Lower leg skin (tissue), 4 donors: ENCODE measurements at regions not wholly inside any gene's neighbourhood (a gene's known extent, or its start where the extent isn't known, plus 50 kb on each side); places are given as distances from the start of the nearest gene placed in this dataset.

Source experiments
- DNase-seq, 2 donors: peaks; one replicate each; pipeline ENCODE4 v3.0.0-alpha.2; 2019; ENCODE audit warnings: low spot score in 2 of 2
- H3K4me3 ChIP-seq: fragments of 200-600 bp; sonication (generic); 2 replicates; pipeline ENCODE4 v1.5.1; 2017; ENCODE audit warnings: mild to moderate bottlenecking, low read depth; ENCODE audit not compliant: poor library complexity, severe bottlenecking
- POLR2A ChIP-seq, 2 donors: fragments of 450-650 bp; IDR thresholded peaks; one replicate each; pipeline ENCODE4 v1.6.1; 2016 to 2017; ENCODE audit warnings: antibody characterized with exemption in 2 of 2, mild to moderate bottlenecking in 1 of 2, moderate library complexity in 1 of 2
- WGBS, 2 donors: methylation state at CpG; one replicate each; pipeline ENCODE4 v1.1.5; 2018; 5-methylcytosine and 5-hydroxymethylcytosine counted together
- intact Hi-C: fragments of 100-400 bp; cut with DNase I; formaldehyde crosslinking; loops from one replicate; pipeline ENCODE4 v1.15.0; 2023; ENCODE audit warnings: low total_unique reads
- TF ChIP-seq, protein P1 (sequence below), 3 donors: fragments of 450-650 bp; IDR thresholded peaks; one replicate each; pipeline ENCODE4 v1.5.1; 2016; ENCODE audit warnings: antibody characterized with exemption in 3 of 3, mild to moderate bottlenecking in 3 of 3, moderate library complexity in 2 of 3

DNA sequence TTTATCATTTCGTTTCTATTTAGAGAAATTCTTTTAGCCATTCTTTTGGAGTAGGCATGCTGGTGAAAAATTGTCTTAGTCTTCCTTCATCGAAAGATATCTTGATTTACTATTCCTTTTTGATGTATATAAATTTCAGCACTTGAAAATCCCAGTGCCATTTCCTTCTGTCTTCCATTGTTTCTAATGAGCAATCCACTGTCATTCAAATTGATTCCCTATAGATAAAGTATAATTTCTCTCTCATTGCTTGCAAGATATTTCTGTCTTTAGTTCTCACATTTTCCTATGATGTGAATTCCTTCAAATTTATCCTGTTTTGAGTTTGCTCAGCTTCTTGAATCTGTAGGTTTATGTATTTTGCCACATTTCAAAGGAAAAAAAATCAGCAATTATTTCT lies 251.1 kb upstream of the CHD6 start:
- no peak overlapping the region for H3K4me3 ChIP-seq
- intact Hi-C loops, result no loop called here
- TF ChIP-seq POLR2A (IDR thresholded peaks at IDR 0.05), result no peak
- TF ChIP-seq, protein P1, sequence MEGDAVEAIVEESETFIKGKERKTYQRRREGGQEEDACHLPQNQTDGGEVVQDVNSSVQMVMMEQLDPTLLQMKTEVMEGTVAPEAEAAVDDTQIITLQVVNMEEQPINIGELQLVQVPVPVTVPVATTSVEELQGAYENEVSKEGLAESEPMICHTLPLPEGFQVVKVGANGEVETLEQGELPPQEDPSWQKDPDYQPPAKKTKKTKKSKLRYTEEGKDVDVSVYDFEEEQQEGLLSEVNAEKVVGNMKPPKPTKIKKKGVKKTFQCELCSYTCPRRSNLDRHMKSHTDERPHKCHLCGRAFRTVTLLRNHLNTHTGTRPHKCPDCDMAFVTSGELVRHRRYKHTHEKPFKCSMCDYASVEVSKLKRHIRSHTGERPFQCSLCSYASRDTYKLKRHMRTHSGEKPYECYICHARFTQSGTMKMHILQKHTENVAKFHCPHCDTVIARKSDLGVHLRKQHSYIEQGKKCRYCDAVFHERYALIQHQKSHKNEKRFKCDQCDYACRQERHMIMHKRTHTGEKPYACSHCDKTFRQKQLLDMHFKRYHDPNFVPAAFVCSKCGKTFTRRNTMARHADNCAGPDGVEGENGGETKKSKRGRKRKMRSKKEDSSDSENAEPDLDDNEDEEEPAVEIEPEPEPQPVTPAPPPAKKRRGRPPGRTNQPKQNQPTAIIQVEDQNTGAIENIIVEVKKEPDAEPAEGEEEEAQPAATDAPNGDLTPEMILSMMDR (IDR thresholded peaks at IDR 0.05), result no peak
- WGBS, 2 donors, result 71 to 79% methylated on average over 2 of the region's 2 CpGs
- DNase-seq, result no peak

DNA sequence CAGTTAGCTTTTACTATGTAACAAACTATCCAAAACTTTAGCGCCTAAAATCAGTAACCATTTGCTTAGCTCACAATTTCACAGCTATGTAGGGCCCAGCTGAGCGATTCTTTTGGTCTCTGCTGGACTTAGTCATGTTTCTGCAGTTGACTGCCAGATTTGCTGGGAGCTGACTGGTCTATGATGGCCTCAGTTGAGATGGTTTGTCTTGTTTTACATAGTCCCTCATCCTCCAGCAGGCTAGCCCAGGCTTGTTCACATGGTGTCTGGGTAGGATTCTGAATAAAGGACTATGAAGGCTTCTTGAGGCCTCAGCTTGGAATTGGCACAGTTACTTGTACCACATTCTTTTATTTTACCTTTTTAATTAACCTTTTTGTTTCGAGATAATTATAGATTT lies 247.8 kb upstream of the CHD6 start:
- intact Hi-C loops, result no loop called here
- no peak overlapping the region for H3K4me3 ChIP-seq
- TF ChIP-seq POLR2A (IDR thresholded peaks at IDR 0.05), result no peak
- TF ChIP-seq, protein P1 (IDR thresholded peaks at IDR 0.05), result no peak
- DNase-seq, result no peak
- WGBS, 2 donors, result 82 to 85% methylated on average over 3 of the region's 3 CpGs

DNA sequence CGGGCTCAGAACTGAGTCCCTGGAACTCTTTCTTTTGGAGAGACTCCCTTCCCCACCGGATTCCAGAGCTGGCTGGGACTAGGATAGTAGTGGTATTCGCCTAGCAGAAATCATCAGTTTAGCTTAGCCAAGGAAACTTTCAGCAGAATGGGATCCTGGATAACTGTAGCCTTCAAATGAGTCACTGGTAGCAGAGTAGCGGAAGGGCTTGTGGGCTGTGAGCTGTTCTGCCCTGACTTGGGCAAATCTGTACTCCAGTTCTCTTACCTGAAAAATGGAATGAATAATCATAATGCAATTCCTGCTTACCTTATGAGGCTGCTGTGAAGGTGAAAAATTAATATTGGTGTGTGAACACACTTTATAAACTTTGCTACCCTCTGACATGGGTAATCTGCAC lies 244.3 kb upstream of the CHD6 start:
- no peak for DNase-seq
- intact Hi-C loops, result no loop called here
- WGBS, 2 donors, result 46 to 58% methylated on average over 4 of the region's 4 CpGs
- TF ChIP-seq, protein P1 (IDR thresholded peaks at IDR 0.05), result no peak
- no peak for TF ChIP-seq POLR2A (IDR thresholded peaks at IDR 0.05)
- no peak overlapping the region for H3K4me3 ChIP-seq

DNA sequence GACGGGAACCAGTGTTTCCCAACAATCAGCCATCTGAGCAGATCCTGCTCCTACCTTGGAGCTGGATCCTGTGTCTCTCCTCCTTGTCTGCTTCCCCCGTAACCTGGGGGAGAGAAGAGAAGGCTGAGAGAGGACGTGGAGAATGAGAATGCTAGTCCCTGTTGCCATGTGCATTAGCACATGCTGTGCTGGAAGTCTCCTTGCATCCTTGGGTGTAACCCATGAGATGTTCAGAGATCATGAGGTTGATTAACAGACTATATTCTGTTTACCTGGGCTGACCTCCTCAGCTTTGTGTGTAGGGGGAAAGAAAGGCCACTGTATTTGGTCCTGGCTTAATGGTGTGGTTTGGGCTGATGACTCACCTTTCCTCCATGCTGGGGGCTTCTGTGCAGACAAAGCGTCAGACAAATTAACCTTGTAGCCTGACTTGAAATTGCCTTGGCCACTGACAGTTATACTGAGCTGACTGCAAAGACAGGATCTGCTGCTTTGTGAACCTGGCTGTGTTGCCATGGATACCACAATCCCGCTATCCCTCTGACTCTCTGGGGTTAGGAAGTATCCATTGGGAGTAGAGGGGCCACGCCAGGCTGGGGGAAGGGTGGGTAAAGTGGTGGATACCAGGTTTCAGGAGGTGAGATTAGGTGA lies 243.7 kb upstream of the CHD6 start:
- no peak for TF ChIP-seq POLR2A (IDR thresholded peaks at IDR 0.05)
- TF ChIP-seq, protein P1 (IDR thresholded peaks at IDR 0.05), result no peak
- intact Hi-C loops, result no loop called here
- H3K4me3 ChIP-seq, result no peak overlapping the region
- WGBS, 2 donors, result 48 to 52% methylated on average over 6 of the region's 6 CpGs
- DNase-seq, result no peak

DNA sequence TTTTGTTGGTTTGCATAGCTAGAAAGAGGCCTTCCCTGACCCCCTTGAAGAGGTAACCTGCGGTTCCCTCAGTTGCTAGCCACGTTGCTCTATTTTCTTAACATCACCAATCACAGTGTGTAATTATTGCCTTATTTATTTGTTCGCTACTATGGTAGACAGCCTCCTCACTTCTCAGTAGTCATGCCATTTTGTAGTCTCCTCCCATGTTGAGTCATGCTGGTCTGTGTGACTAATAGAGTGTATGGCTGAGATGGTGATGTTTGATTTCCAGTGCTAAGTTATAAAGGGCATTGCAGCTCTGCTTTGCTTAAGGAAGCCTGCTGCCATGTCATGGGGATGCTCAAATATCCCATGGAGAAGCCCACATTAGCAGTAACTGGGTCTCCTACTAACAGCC lies 236.6 kb upstream of the CHD6 start:
- 41 to 47% methylated on average over 3 of the region's 3 CpGs for WGBS, 2 donors
- DNase-seq, result no peak
- no peak overlapping the region for H3K4me3 ChIP-seq
- intact Hi-C loops, result no loop called here
- TF ChIP-seq POLR2A (IDR thresholded peaks at IDR 0.05), result no peak
- TF ChIP-seq, protein P1 (IDR thresholded peaks at IDR 0.05), result no peak

DNA sequence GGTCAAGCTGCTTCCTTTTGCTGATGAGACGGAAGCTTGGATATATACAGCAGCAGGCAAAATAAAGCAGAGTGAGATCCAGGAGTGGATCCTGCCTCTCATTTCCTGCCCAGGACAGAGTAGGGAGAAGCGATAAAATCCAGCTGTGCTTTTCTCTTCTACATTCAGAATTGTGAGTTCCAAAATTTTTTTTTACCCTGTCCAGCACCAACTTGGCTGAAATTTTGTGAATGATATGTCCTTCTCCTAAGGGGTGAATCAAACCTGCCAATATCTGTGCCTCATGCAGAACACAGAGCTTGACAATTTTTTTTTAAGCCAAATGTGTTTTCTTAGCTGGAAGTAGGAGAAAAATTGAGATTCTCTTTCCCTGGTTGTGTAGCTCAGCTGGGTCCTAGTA lies 235.6 kb upstream of the CHD6 start:
- TF ChIP-seq, protein P1 (IDR thresholded peaks at IDR 0.05), result no peak
- TF ChIP-seq POLR2A (IDR thresholded peaks at IDR 0.05), result no peak
- intact Hi-C loops, result no loop called here
- DNase-seq, result no peak
- no peak overlapping the region for H3K4me3 ChIP-seq
- WGBS, 2 donors, result 63 to 67% methylated on average over 2 of the region's 2 CpGs
